Progenitor cell of endocrine pancreas (in vitro differentiated cells): ENCODE measurements at regions not wholly inside any gene's neighbourhood (a gene's known extent, or its start where the extent isn't known, plus 50 kb on each side); places are given as distances from the start of the nearest gene placed in this dataset.
"Not testable (repeated sequence)": the region's sequence is repeated elsewhere in the genome, so short reads cannot be mapped to it uniquely, and the experiment has no call there.

Experiments
- DNase-seq: peaks from one replicate; pipeline ENCODE4 v3.0.0; 2021; ENCODE audit warnings: low spot score; ENCODE audit not compliant: unreplicated experiment
- H3K27ac Mint-ChIP-seq: 2 replicates; pipeline ENCODE4 v1.8.0; 2021; ENCODE audit warnings: mild to moderate bottlenecking, moderate library complexity, mixed read lengths
- H3K27me3 Mint-ChIP-seq: 2 replicates; pipeline ENCODE4 v1.8.0; 2021; ENCODE audit warnings: mixed read lengths
- H3K36me3 Mint-ChIP-seq: 2 replicates; pipeline ENCODE4 v1.8.0; 2022; ENCODE audit warnings: mixed read lengths; ENCODE audit not compliant: insufficient read depth
- H3K4me1 Mint-ChIP-seq: 2 replicates; pipeline ENCODE4 v1.8.0; 2021; ENCODE audit warnings: low read depth, mixed read lengths
- H3K4me3 Mint-ChIP-seq: 2 replicates; pipeline ENCODE4 v1.8.0; 2021; ENCODE audit warnings: low read depth, mild to moderate bottlenecking, moderate library complexity, mixed read lengths
- H3K9me3 Mint-ChIP-seq: 2 replicates; pipeline ENCODE4 v1.8.0; 2021; ENCODE audit warnings: low read depth, mixed read lengths
- TF ChIP-seq, protein P1 (sequence below): fragments of 200-600 bp; sonication (generic); IDR thresholded peaks from one replicate; pipeline ENCODE4 v1.5.0; 2021; ENCODE audit warnings: antibody characterized with exemption, mild to moderate bottlenecking; ENCODE audit not compliant: unreplicated experiment

GRCh38 chr3:148518520-148518919 is 179.2 kb upstream of the AGTR1 start:
- no peak overlapping the region for H3K27ac Mint-ChIP-seq
- H3K36me3 Mint-ChIP-seq: peaks cover 7% of the 10 kb centered on the region
- H3K27me3 Mint-ChIP-seq: no peaks in the 10 kb centered on the region
- DNase-seq: no peak
- no peak overlapping the region for H3K4me3 Mint-ChIP-seq
- no peaks in the 10 kb centered on the region for H3K4me1 Mint-ChIP-seq
- TF ChIP-seq, protein P1, sequence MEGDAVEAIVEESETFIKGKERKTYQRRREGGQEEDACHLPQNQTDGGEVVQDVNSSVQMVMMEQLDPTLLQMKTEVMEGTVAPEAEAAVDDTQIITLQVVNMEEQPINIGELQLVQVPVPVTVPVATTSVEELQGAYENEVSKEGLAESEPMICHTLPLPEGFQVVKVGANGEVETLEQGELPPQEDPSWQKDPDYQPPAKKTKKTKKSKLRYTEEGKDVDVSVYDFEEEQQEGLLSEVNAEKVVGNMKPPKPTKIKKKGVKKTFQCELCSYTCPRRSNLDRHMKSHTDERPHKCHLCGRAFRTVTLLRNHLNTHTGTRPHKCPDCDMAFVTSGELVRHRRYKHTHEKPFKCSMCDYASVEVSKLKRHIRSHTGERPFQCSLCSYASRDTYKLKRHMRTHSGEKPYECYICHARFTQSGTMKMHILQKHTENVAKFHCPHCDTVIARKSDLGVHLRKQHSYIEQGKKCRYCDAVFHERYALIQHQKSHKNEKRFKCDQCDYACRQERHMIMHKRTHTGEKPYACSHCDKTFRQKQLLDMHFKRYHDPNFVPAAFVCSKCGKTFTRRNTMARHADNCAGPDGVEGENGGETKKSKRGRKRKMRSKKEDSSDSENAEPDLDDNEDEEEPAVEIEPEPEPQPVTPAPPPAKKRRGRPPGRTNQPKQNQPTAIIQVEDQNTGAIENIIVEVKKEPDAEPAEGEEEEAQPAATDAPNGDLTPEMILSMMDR: no peak
- peaks cover 13% of the 10 kb centered on the region for H3K9me3 Mint-ChIP-seq

GRCh38 chr3:148525621-148526020 is 172.1 kb upstream of the AGTR1 start:
- not testable (repeated sequence) for H3K4me3 Mint-ChIP-seq, H3K27ac Mint-ChIP-seq, H3K27me3 Mint-ChIP-seq, DNase-seq
- H3K4me1 Mint-ChIP-seq: peaks cover 12% of the 10 kb centered on the region
- peaks cover 16% of the 10 kb centered on the region for H3K36me3 Mint-ChIP-seq
- H3K9me3 Mint-ChIP-seq: peaks cover 28% of the 10 kb centered on the region

GRCh38 chr3:148528024-148528423 is 169.7 kb upstream of the AGTR1 start:
- H3K27ac Mint-ChIP-seq: no peak overlapping the region
- no peaks in the 10 kb centered on the region for H3K27me3 Mint-ChIP-seq
- H3K9me3 Mint-ChIP-seq: peaks cover 25% of the 10 kb centered on the region
- no peak for DNase-seq
- no peak overlapping the region for H3K4me3 Mint-ChIP-seq
- H3K36me3 Mint-ChIP-seq: peaks cover 14% of the 10 kb centered on the region
- peaks cover 26% of the 10 kb centered on the region for H3K4me1 Mint-ChIP-seq
- TF ChIP-seq, protein P1: no peak

GRCh38 chr3:148531836-148532235 is 165.9 kb upstream of the AGTR1 start:
- H3K9me3 Mint-ChIP-seq: peaks cover 8% of the 10 kb centered on the region
- peaks cover 36% of the 10 kb centered on the region for H3K4me1 Mint-ChIP-seq
- TF ChIP-seq, protein P1: no peak
- no peak for DNase-seq
- H3K36me3 Mint-ChIP-seq: peaks cover 6% of the 10 kb centered on the region
- H3K27me3 Mint-ChIP-seq: no peaks in the 10 kb centered on the region
- H3K4me3 Mint-ChIP-seq: no peak overlapping the region
- H3K27ac Mint-ChIP-seq: no peak overlapping the region

DNA sequence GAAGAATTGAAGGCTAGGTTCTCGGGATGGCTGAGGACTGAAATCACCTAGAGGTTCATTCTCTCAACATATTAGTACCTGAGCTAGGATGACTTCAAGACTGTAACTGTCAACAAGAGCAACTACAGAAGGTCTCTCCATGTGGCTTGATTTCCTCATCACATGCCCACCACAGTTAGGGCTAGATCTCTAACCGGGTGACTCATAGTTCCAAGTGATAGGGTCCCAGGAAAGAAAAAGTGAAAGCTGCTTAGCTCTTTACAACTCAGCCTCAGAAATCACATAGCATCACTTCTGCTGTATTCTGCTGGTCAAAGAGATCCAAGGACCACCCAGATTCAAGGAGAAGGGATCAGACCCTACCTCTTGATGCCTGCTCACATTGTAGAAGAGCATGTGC is 165.4 kb upstream of the AGTR1 start:
- DNase-seq: no peak
- Mint-ChIP-seq H3K9me3 (peaks cover 3% of the 10 kb centered on the region), H3K27ac (no peak overlapping the region), H3K4me3 (no peak overlapping the region), H3K27me3 (no peaks in the 10 kb centered on the region), H3K4me1 (peaks cover 36% of the 10 kb centered on the region), H3K36me3 (peaks cover 1% of the 10 kb centered on the region)
- TF ChIP-seq, protein P1: no peak

DNA sequence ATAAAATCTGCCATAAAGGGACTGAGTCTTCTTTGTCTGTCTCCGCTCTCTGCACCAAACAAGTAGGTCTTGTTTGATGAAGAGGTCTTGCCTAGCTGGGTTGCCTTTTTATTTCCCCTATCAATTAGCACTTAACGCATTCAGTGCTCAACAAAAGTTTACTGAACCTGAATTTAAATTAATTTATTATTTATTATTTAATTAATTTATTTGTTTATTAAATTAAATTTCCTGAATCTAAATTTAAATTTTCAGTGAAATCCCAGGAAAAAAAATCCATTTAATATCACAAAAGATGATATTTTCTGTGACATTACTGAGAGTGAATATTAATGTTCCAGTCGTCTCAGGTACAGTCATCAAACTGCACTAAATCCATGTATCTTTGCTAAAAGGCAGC is 164.9 kb upstream of the AGTR1 start:
- Mint-ChIP-seq H3K4me3 (no peak overlapping the region), H3K9me3 (peaks cover 2% of the 10 kb centered on the region), H3K4me1 (peaks cover 36% of the 10 kb centered on the region), H3K27me3 (no peaks in the 10 kb centered on the region), H3K36me3 (peaks cover 1% of the 10 kb centered on the region), H3K27ac (no peak overlapping the region)
- TF ChIP-seq, protein P1: no peak
- DNase-seq: no peak
